WTC11 (cell line): ENCODE measurements at regions not wholly inside any gene's neighbourhood (a gene's known extent, or its start where the extent isn't known, plus 50 kb on each side); places are given as distances from the start of the nearest gene placed in this dataset.
"Not testable (repeated sequence)": the region's sequence is repeated elsewhere in the genome, so short reads cannot be mapped to it uniquely, and the experiment has no call there.

Experiments
- ELF4 ChIP-seq: sonication (generic); formaldehyde crosslinking; IDR thresholded peaks from 2 replicates; pipeline ENCODE4 v1.8.1; 2022; ENCODE audit warnings: low read depth, mild to moderate bottlenecking, moderate library complexity, missing genetic modification reagents
- NFE2L1 ChIP-seq: sonication (generic); formaldehyde crosslinking; IDR thresholded peaks from 2 replicates; pipeline ENCODE4 v1.8.1; 2023; ENCODE audit warnings: missing genetic modification reagents
- SMAD4 ChIP-seq: sonication (generic); formaldehyde crosslinking; IDR thresholded peaks from 2 replicates; pipeline ENCODE4 v1.8.0; 2022; ENCODE audit warnings: mild to moderate bottlenecking, missing genetic modification reagents
- ZNF423 ChIP-seq: fragments of 250-450 bp; sonication (Bioruptor Pico); IDR thresholded peaks from 2 replicates; pipeline ENCODE4 v2.1.2; 2022; ENCODE audit warnings: mild to moderate bottlenecking, moderate library complexity
- TF ChIP-seq, protein P1 (sequence below): fragments of 200-600 bp; IDR thresholded peaks from 2 replicates; pipeline ENCODE4 v1.8.0; 2022; ENCODE audit warnings: antibody characterized with exemption
- TF ChIP-seq, protein P2 (sequence below): sonication (generic); formaldehyde crosslinking; conservative IDR thresholded peaks from 2 replicates; pipeline ENCODE4 v1.8.1; 2022; ENCODE audit warnings: mild to moderate bottlenecking, missing genetic modification reagents
- TF ChIP-seq, protein P3 (sequence below): sonication (generic); formaldehyde crosslinking; IDR thresholded peaks from 2 replicates; pipeline ENCODE4 v1.8.1; 2022; ENCODE audit warnings: mild to moderate bottlenecking, moderate library complexity, missing genetic modification reagents
- TF ChIP-seq, protein P4 (sequence below): fragments of 250-450 bp; sonication (Bioruptor Pico); IDR thresholded peaks from 2 replicates; pipeline ENCODE4 v1.9.0; 2021; ENCODE audit warnings: mild to moderate bottlenecking
- TF ChIP-seq, protein P5 (sequence below): sonication (generic); formaldehyde crosslinking; IDR thresholded peaks from 2 replicates; pipeline ENCODE4 v1.8.1; 2023; ENCODE audit warnings: mild to moderate bottlenecking, missing genetic modification reagents
- TF ChIP-seq, protein P6 (sequence below): sonication (generic); formaldehyde crosslinking; IDR thresholded peaks from 2 replicates; pipeline ENCODE4 v1.8.1; 2023; ENCODE audit warnings: mild to moderate bottlenecking, missing genetic modification reagents, borderline replicate concordance
- TF ChIP-seq, protein P7 (sequence below): sonication (generic); formaldehyde crosslinking; IDR thresholded peaks from 2 replicates; pipeline ENCODE4 v1.8.1; 2022; ENCODE audit warnings: mild to moderate bottlenecking, missing genetic modification reagents, moderate library complexity, borderline replicate concordance

DNA sequence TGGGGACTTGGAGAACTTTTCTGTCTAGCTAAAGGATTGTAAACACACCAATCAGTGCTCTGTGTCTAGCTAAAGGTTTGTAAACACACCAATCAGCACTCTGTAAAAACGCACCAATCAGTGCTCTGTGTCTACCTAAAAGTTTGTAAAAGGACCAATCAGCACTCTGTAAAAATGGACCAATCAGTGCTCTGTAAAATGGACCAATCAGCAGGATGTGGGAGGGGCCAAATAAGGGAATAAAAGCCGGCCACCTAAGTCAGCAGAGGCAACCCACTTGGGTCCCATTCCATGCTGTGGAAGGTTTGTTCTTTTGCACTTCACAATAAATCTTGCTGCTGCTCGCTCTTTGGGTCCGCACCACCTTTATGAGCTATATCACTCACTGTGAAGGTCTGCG is 1709.4 kb upstream of the PIK3C3 start:
- TF ChIP-seq, protein P1, sequence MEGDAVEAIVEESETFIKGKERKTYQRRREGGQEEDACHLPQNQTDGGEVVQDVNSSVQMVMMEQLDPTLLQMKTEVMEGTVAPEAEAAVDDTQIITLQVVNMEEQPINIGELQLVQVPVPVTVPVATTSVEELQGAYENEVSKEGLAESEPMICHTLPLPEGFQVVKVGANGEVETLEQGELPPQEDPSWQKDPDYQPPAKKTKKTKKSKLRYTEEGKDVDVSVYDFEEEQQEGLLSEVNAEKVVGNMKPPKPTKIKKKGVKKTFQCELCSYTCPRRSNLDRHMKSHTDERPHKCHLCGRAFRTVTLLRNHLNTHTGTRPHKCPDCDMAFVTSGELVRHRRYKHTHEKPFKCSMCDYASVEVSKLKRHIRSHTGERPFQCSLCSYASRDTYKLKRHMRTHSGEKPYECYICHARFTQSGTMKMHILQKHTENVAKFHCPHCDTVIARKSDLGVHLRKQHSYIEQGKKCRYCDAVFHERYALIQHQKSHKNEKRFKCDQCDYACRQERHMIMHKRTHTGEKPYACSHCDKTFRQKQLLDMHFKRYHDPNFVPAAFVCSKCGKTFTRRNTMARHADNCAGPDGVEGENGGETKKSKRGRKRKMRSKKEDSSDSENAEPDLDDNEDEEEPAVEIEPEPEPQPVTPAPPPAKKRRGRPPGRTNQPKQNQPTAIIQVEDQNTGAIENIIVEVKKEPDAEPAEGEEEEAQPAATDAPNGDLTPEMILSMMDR = not testable (repeated sequence)
- not testable (repeated sequence) for TF ChIP-seq ELF4 (CRISPR knock-in tag); NFE2L1; ZNF423 (CRISPR knock-in tag); SMAD4 (CRISPR knock-in tag)
- TF ChIP-seq, protein P2, sequence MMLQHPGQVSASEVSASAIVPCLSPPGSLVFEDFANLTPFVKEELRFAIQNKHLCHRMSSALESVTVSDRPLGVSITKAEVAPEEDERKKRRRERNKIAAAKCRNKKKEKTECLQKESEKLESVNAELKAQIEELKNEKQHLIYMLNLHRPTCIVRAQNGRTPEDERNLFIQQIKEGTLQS (CRISPR knock-in tag) = not testable (repeated sequence)
- TF ChIP-seq, protein P3, sequence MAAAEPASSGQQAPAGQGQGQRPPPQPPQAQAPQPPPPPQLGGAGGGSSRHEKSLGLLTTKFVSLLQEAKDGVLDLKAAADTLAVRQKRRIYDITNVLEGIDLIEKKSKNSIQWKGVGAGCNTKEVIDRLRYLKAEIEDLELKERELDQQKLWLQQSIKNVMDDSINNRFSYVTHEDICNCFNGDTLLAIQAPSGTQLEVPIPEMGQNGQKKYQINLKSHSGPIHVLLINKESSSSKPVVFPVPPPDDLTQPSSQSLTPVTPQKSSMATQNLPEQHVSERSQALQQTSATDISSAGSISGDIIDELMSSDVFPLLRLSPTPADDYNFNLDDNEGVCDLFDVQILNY = not testable (repeated sequence)
- TF ChIP-seq, protein P4, sequence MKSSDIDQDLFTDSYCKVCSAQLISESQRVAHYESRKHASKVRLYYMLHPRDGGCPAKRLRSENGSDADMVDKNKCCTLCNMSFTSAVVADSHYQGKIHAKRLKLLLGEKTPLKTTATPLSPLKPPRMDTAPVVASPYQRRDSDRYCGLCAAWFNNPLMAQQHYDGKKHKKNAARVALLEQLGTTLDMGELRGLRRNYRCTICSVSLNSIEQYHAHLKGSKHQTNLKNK (CRISPR knock-in tag) = not testable (repeated sequence)
- TF ChIP-seq, protein P5, sequence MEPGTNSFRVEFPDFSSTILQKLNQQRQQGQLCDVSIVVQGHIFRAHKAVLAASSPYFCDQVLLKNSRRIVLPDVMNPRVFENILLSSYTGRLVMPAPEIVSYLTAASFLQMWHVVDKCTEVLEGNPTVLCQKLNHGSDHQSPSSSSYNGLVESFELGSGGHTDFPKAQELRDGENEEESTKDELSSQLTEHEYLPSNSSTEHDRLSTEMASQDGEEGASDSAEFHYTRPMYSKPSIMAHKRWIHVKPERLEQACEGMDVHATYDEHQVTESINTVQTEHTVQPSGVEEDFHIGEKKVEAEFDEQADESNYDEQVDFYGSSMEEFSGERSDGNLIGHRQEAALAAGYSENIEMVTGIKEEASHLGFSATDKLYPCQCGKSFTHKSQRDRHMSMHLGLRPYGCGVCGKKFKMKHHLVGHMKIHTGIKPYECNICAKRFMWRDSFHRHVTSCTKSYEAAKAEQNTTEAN (CRISPR knock-in tag) = not testable (repeated sequence)
- TF ChIP-seq, protein P6, sequence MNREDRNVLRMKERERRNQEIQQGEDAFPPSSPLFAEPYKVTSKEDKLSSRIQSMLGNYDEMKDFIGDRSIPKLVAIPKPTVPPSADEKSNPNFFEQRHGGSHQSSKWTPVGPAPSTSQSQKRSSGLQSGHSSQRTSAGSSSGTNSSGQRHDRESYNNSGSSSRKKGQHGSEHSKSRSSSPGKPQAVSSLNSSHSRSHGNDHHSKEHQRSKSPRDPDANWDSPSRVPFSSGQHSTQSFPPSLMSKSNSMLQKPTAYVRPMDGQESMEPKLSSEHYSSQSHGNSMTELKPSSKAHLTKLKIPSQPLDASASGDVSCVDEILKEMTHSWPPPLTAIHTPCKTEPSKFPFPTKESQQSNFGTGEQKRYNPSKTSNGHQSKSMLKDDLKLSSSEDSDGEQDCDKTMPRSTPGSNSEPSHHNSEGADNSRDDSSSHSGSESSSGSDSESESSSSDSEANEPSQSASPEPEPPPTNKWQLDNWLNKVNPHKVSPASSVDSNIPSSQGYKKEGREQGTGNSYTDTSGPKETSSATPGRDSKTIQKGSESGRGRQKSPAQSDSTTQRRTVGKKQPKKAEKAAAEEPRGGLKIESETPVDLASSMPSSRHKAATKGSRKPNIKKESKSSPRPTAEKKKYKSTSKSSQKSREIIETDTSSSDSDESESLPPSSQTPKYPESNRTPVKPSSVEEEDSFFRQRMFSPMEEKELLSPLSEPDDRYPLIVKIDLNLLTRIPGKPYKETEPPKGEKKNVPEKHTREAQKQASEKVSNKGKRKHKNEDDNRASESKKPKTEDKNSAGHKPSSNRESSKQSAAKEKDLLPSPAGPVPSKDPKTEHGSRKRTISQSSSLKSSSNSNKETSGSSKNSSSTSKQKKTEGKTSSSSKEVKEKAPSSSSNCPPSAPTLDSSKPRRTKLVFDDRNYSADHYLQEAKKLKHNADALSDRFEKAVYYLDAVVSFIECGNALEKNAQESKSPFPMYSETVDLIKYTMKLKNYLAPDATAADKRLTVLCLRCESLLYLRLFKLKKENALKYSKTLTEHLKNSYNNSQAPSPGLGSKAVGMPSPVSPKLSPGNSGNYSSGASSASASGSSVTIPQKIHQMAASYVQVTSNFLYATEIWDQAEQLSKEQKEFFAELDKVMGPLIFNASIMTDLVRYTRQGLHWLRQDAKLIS (CRISPR knock-in tag) = not testable (repeated sequence)
- TF ChIP-seq, protein P7, sequence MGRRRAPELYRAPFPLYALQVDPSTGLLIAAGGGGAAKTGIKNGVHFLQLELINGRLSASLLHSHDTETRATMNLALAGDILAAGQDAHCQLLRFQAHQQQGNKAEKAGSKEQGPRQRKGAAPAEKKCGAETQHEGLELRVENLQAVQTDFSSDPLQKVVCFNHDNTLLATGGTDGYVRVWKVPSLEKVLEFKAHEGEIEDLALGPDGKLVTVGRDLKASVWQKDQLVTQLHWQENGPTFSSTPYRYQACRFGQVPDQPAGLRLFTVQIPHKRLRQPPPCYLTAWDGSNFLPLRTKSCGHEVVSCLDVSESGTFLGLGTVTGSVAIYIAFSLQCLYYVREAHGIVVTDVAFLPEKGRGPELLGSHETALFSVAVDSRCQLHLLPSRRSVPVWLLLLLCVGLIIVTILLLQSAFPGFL (CRISPR knock-in tag) = not testable (repeated sequence)
